GM10266 (cell line): ENCODE measurements at regions not wholly inside any gene's neighbourhood (a gene's known extent, or its start where the extent isn't known, plus 50 kb on each side); places are given as distances from the start of the nearest gene placed in this dataset.
"Not testable (repeated sequence)": the region's sequence is repeated elsewhere in the genome, so short reads cannot be mapped to it uniquely, and the experiment has no call there.

ENCODE experiments used
- DNase-seq: peaks from one replicate; pipeline ENCODE4 v3.0.0; 2012; ENCODE audit errors: extremely low spot score
- CTCF ChIP-seq: IDR thresholded peaks from 2 replicates; pipeline ENCODE4 v1.5.1; 2012; ENCODE audit warnings: mild to moderate bottlenecking, low read depth; ENCODE audit not compliant: control insufficient read depth, insufficient read depth; ENCODE audit errors: missing control alignments

DNA sequence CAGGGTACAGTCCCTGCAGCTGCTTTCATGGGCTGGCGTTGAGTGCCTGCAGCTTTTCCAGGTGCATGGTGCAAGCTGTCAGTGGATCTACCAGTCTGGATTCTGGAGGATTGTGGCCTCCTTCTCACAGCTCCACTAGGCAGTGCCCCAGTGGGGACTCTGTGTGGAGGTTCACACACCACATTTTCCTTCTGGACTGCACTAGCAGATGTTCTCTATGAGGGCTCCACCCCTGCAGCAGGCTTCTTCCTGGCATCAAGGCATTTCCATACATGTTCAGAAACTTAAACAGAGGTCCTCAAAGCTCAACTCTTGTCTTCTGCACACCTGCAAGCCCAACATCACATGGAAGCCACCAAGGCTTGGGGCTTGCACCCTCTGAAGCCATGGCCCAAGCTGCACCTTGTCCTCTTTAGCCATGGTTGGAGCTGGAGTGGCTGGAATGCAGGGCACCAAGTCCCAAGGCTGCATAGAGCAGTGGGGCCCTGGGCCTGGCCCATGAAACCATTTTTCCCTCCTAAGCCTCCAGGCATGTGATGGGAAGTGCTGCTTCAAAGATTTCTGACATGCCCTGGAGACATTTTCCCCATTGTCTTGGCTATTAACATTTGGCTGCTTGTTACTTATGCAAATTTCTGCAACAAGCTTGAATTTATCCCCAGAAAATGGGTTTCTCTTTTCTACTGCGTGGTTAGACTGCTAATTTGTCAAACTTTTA is 250.2 kb upstream of the COPS8 start:
- no peak for DNase-seq
- no peak for TF ChIP-seq CTCF

GRCh38 chr2:236836028-236836427 is 249.7 kb upstream of the COPS8 start:
- not testable (repeated sequence) for DNase-seq

DNA sequence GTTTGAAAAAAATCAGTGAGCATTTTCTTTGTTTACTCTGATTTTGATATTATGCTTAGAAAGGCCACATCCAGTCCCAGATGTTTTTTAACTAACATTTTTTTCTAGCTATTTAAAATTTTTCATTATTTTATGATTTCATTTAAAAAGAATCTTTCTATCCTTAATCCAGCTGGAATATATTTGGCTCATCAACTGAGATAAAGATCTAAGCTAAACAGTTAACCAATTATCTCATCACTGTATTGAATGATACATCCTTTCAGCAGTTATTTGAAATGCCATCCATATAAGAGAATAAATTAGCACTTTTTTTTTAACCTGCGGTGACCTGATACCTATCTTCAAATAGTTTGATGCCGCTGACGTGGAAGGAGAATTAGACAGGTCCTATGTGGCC is 245.5 kb upstream of the COPS8 start:
- no peak for DNase-seq

GRCh38 chr2:236840857-236841256 is 244.8 kb upstream of the COPS8 start:
- no peak for TF ChIP-seq CTCF

More for the DNA sequence above, 245.5 kb upstream of the COPS8 start:
- TF ChIP-seq CTCF = no peak

DNA sequence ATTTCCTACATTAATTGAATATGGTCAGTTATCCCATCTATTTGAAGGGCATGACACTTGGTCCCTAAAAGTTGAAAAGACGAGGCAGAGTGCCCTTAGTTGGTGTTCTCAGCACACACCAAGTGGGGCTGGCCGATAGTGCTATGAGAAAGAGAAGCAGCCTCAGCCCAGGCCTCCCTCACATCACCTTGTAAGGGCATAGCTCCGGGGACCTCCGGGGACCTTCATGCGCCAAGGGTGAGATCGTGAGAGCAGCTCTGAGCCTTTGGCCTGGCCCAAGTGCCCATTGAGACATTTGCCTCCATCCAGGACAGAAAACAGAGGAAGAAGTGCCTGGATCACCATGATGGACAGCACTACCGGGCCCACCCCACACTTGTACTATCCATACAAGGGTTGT is 244.3 kb upstream of the COPS8 start:
- no peak for TF ChIP-seq CTCF
- no peak for DNase-seq

More at GRCh38 chr2:236840857-236841256, 244.8 kb upstream of the COPS8 start:
- DNase-seq = no peak

DNA sequence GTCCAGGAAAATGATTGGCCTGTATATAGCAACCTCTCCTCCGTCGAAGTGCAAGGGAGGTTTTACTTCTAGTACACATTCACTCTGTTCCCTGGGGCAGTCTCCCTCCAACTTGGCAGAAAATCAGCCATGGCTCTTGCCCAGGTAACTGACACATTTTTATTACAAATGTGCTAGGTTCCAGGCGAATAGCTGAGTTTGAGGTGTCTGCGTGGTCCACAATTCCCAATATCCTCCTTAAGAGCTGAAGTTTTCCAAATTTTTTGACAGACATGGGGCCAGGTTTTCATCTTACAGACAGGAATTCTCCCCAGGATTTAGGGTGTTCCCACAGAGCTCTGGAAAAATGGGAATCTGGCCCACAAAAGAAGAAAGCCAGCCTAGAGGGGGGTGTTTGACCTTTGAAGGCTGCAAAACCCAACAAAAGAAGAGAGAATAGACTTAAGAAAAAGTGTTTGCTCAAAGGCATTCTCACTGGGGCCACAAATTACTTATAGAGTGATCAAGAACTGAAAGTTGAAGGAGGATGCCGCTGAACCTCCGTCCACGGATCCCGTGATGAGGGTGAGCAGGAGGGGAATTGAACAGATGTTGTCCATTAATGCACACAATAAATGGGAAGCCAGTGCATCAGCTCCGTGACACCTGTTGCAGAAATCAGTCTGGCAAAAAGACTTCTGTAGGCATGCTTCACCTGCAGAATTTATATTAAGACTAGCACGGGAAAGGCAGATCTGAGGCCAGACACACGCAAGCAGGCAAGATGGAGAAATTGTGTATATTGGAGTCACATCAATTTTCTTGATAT is 242.3 kb upstream of the COPS8 start:
- no peak for TF ChIP-seq CTCF
- no peak for DNase-seq

DNA sequence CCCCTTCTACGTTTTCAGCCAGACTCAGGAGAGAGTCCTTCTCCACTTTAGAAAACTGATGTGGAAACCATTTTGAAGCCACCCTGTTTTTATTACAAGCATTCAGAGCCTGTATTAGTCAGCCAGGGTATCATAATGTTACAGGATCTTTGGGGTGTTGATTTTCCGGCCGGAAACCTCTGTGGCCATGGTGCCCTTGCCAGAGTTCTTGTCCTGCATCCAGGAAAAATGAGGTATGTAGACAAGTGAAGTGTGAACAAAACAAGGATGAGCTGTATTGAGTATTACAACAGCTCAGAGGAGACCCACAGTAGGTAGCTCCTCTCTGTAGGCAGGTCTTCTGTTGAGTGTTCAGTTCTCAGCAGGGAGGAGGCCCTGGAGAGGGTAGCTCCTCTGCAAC is 241.0 kb upstream of the COPS8 start:
- no peak for TF ChIP-seq CTCF
- DNase-seq = no peak
